BJ (cell line): ENCODE measurements at regions not wholly inside any gene's neighbourhood (a gene's known extent, or its start where the extent isn't known, plus 50 kb on each side); places are given as distances from the start of the nearest gene placed in this dataset.

ENCODE experiments used
- CTCF ChIA-PET: fragments of 350-600 bp; formaldehyde crosslinking; extraction: SDS; loops from one replicate; lab custom pipeline; 2021; ENCODE audit warnings: antibody characterized with exemption, inconsistent platforms; lab: Yijun Ruan, JAX
- POLR2A ChIA-PET: fragments of 300-600 bp; sonication (Branson Sonifier 250); formaldehyde crosslinking; extraction: SDS; loops from one replicate; lab custom pipeline; 2021; ENCODE audit warnings: antibody characterized with exemption; lab: Charles Lee
- DNase-seq: peaks from one replicate; pipeline ENCODE4 v3.0.0-alpha.2; 2011; ENCODE audit warnings: low read depth
- H3K27me3 ChIP-seq: 2 replicates; pipeline ENCODE4 v1.6.0; 2011; ENCODE audit warnings: low read length; ENCODE audit not compliant: control insufficient read depth, insufficient read depth
- H3K36me3 ChIP-seq: 2 replicates; pipeline ENCODE4 v1.5.1; 2011; ENCODE audit warnings: low read length; ENCODE audit not compliant: control insufficient read depth, insufficient read depth
- H3K4me3 ChIP-seq: 2 replicates; pipeline ENCODE4 v1.5.1; 2011; ENCODE audit warnings: low read depth, mild to moderate bottlenecking, control low read depth, low read length
- CTCF ChIP-seq: IDR thresholded peaks from 2 replicates; pipeline ENCODE4 v1.5.1; 2011; ENCODE audit warnings: low read depth, mild to moderate bottlenecking, control low read depth, inconsistent platforms, low read length, moderate library complexity; ENCODE audit not compliant: insufficient read depth

DNA sequence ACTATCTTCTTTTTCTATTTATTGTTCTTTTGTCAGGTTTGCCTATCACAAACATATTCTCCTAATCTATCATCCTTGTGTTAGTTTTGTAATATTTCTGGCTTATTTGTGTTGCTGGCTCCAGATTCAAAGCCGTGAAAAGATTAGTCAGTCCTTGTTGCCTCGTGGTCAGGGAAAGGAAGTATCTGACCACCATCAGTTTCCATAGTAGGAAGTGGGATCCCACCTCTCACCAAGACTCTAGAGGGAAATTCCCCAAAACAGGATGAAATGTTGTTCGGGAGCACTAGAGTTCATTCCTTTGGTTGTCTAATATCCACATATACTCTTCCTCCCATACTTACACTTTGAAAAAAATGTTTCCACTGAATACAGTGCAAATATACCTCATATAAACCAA is 131.0 kb upstream of the HUWE1 start:
- H3K4me3 ChIP-seq: no peak overlapping the region
- H3K27me3 ChIP-seq: no peaks in the 10 kb centered on the region
- CTCF ChIA-PET: no interaction called here
- POLR2A ChIA-PET: no interaction called here
- DNase-seq: no peak
- H3K36me3 ChIP-seq: no peaks in the 10 kb centered on the region
- no peak for TF ChIP-seq CTCF

- Histone ChIP-seq H3K27me3 (no peaks in the 10 kb centered on the region), H3K36me3 (no peaks in the 10 kb centered on the region), H3K4me3 (no peak overlapping the region)
- DNase-seq: no peak
- TF ChIP-seq CTCF: no peak
- ChIA-PET POLR2A (no interaction called here), CTCF (no interaction called here)
These were observed 127.3 kb upstream of the HUWE1 start for GRCh38 chrX:53813670-53814440.

DNA sequence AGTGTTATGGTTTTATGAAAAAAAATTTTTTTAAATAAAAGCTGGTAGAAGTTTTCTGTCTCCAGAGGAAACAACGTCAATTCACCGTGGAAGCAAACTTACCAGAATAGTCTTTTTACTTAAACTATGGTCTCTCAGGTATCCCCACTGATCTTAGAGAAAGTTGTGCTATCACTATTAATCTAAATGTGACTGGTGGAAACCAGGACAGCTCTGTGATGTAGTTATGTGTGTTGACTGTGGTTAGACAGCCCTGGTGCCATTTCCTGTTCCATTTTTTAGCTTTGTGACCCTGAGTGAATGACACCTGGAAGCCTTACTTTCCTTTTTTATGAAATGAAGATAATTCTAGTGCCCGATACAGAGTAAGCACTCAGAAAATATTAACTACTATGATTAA is 111.8 kb upstream of the HUWE1 start:
- no peak for DNase-seq
- no peak for TF ChIP-seq CTCF
- no peaks in the 10 kb centered on the region for H3K36me3 ChIP-seq
- H3K27me3 ChIP-seq: 0 out of 2 replicates have a peak, but pooled peaks cover 2% of the 10 kb centered on the region
- POLR2A ChIA-PET: no interaction called here
- H3K4me3 ChIP-seq: no peak overlapping the region
- CTCF ChIA-PET: no interaction called here

GRCh38 chrX:53795576-53795975 is 109.1 kb upstream of the HUWE1 start:
- DNase-seq: no peak
- Histone ChIP-seq H3K36me3 (no peaks in the 10 kb centered on the region), H3K4me3 (no peak overlapping the region), H3K27me3 (0 out of 2 replicates have a peak, but pooled peaks cover 2% of the 10 kb centered on the region)
- ChIA-PET CTCF (no interaction called here), POLR2A (no interaction called here)
- no peak for TF ChIP-seq CTCF

DNA sequence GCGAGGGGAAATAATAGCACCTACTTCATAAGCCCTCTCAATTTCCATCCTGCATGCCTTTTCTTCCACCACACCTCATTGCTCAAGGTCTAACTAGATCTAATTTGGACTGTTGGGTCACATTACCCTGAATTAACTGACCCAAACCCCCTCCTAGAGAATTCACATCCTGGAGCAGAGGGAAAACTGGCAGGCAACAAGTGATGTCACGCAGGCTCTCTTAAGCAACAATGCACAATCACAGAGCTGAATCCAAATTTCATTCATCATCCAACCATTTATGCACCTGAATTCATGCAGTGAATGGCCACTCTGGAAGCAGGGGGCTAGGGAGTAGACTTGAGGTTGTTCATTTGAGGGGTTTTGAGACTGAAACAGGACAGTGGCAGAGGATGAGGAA is 107.7 kb upstream of the HUWE1 start:
- CTCF ChIA-PET: no interaction called here
- no peak for DNase-seq
- POLR2A ChIA-PET: no interaction called here
- H3K27me3 ChIP-seq: 0 out of 2 replicates have a peak, but pooled peaks cover 2% of the 10 kb centered on the region
- H3K4me3 ChIP-seq: no peak overlapping the region
- H3K36me3 ChIP-seq: no peaks in the 10 kb centered on the region
- TF ChIP-seq CTCF: no peak
